Ascending aorta (tissue), 2 donors: ENCODE measurements at regions not wholly inside any gene's neighbourhood (a gene's known extent, or its start where the extent isn't known, plus 50 kb on each side); places are given as distances from the start of the nearest gene placed in this dataset.

Source experiments
- DNase-seq, 2 donors: peaks; one replicate each; pipeline ENCODE4 v3.0.0-alpha.2; 2019; ENCODE audit warnings: low spot score in 2 of 2
- H3K27ac ChIP-seq, 2 donors: fragments of 200-600 bp; sonication (generic); one replicate each; pipeline ENCODE4 v1.5.1; 2016 to 2017; ENCODE audit warnings: mild to moderate bottlenecking in 1 of 2
- H3K27me3 ChIP-seq: fragments of 200-600 bp; sonication (generic); one replicate; pipeline ENCODE4 v1.5.1; 2017
- H3K36me3 ChIP-seq, 2 donors: fragments of 200-600 bp; sonication (generic); one replicate each; pipeline ENCODE4 v1.5.1; 2016
- H3K4me1 ChIP-seq, 2 donors: fragments of 200-600 bp; sonication (generic); one replicate each; pipeline ENCODE4 v1.5.1; 2016 to 2017; ENCODE audit warnings: mild to moderate bottlenecking in 1 of 2
- H3K4me3 ChIP-seq, 2 donors: fragments of 200-600 bp; sonication (generic); one replicate each; pipeline ENCODE4 v1.5.1; 2016 to 2017; ENCODE audit warnings: mild to moderate bottlenecking in 1 of 2
- H3K9me3 ChIP-seq, 2 donors: fragments of 200-600 bp; sonication (generic); one replicate each; pipeline ENCODE4 v1.5.1; 2016
- CTCF ChIP-seq, 3 experiments: fragments of 200-600 bp in 2 of 3; fragments of 450-650 bp in 1 of 3; sonication (generic) in 2 of 3; IDR thresholded peaks; one replicate each; pipeline ENCODE4 v1.5.1; 2016 to 2019; ENCODE audit warnings: antibody characterized with exemption in 3 of 3, mild to moderate bottlenecking in 1 of 3, moderate library complexity in 1 of 3
- intact Hi-C: fragments of 100-400 bp; cut with DNase I; formaldehyde crosslinking; loops from one replicate; pipeline ENCODE4 v1.15.1; 2023

GRCh38 chr2:177038787-177039484 is 173.7 kb upstream of the HNRNPA3 start:
- H3K4me1 ChIP-seq: no peaks in the 10 kb centered on the region
- TF ChIP-seq CTCF (IDR thresholded peaks at IDR 0.05): no peak
- H3K9me3 ChIP-seq: no peaks in the 10 kb centered on the region
- intact Hi-C loops: no loop called here
- DNase-seq: no peak
- H3K27ac ChIP-seq: no peak overlapping the region
- H3K27me3 ChIP-seq: no peaks in the 10 kb centered on the region
- H3K4me3 ChIP-seq: no peak overlapping the region
- H3K36me3 ChIP-seq: no peaks in the 10 kb centered on the region

GRCh38 chr2:177042311-177042710 is 170.3 kb upstream of the HNRNPA3 start:
- Histone ChIP-seq H3K36me3 (no peaks in the 10 kb centered on the region), H3K9me3 (no peaks in the 10 kb centered on the region), H3K27ac (no peak overlapping the region), H3K4me1 (no peaks in the 10 kb centered on the region), H3K4me3 (no peak overlapping the region), H3K27me3 (no peaks in the 10 kb centered on the region)
- intact Hi-C loops: no loop called here
- TF ChIP-seq CTCF (IDR thresholded peaks at IDR 0.05): no peak
- DNase-seq: no peak

- intact Hi-C loops: no loop called here
- Histone ChIP-seq H3K36me3 (no peaks in the 10 kb centered on the region), H3K4me1 (no peaks in the 10 kb centered on the region), H3K27ac (no peak overlapping the region), H3K27me3 (no peaks in the 10 kb centered on the region), H3K9me3 (no peaks in the 10 kb centered on the region), H3K4me3 (no peak overlapping the region)
- no peak for TF ChIP-seq CTCF (IDR thresholded peaks at IDR 0.05)
- no peak for DNase-seq
Measured at GRCh38 chr2:177044671-177045070, 167.9 kb upstream of the HNRNPA3 start.

- intact Hi-C loops: no loop called here
- TF ChIP-seq CTCF (IDR thresholded peaks at IDR 0.05): no peak
Measured at GRCh38 chr2:177048981-177049380, 163.6 kb upstream of the HNRNPA3 start.

GRCh38 chr2:177051278-177051677 is 161.3 kb upstream of the HNRNPA3 start:
- Histone ChIP-seq H3K4me3 (no peak overlapping the region), H3K27me3 (no peaks in the 10 kb centered on the region), H3K27ac (no peak overlapping the region), H3K9me3 (no peaks in the 10 kb centered on the region), H3K4me1 (no peaks in the 10 kb centered on the region), H3K36me3 (no peaks in the 10 kb centered on the region)
- intact Hi-C loops: no loop called here
- no peak for TF ChIP-seq CTCF (IDR thresholded peaks at IDR 0.05)
- no peak for DNase-seq

More at GRCh38 chr2:177048981-177049380, 163.6 kb upstream of the HNRNPA3 start:
- no peaks in the 10 kb centered on the region for H3K4me1 ChIP-seq
- H3K27ac ChIP-seq: no peak overlapping the region
- no peaks in the 10 kb centered on the region for H3K9me3 ChIP-seq
- DNase-seq: no peak
- H3K36me3 ChIP-seq: no peaks in the 10 kb centered on the region
- H3K4me3 ChIP-seq: no peak overlapping the region
- H3K27me3 ChIP-seq: no peaks in the 10 kb centered on the region

GRCh38 chr2:177052471-177052870 is 160.1 kb upstream of the HNRNPA3 start:
- Histone ChIP-seq H3K36me3 (no peaks in the 10 kb centered on the region), H3K27me3 (no peaks in the 10 kb centered on the region), H3K9me3 (no peaks in the 10 kb centered on the region), H3K27ac (no peak overlapping the region), H3K4me3 (no peak overlapping the region), H3K4me1 (no peaks in the 10 kb centered on the region)
- TF ChIP-seq CTCF (IDR thresholded peaks at IDR 0.05): no peak
- no peak for DNase-seq
- intact Hi-C loops: no loop called here
